Spleen (tissue), 11 donors: ENCODE measurements at regions not wholly inside any gene's neighbourhood (a gene's known extent, or its start where the extent isn't known, plus 50 kb on each side); places are given as distances from the start of the nearest gene placed in this dataset.
"Not testable (repeated sequence)": the region's sequence is repeated elsewhere in the genome, so short reads cannot be mapped to it uniquely, and the experiment has no call there.

Experiments used
- DNase-seq: peaks from one replicate; pipeline ENCODE4 v3.0.0-alpha.2; 2020
- H3K27ac ChIP-seq, 8 donors: fragments of 200-600 bp; sonication (generic) in 7 of 8; 1 replicate in 4 of 8; 2 replicates in 4 of 8; pipeline versions ENCODE4 v1.5.0 to v1.8.0; 2016 to 2021; ENCODE audit warnings: inconsistent platforms in 4 of 8, mild to moderate bottlenecking in 4 of 8, moderate library complexity in 1 of 8
- H3K27me3 ChIP-seq, 7 donors: fragments of 200-600 bp; sonication (generic) in 6 of 7; replicated peaks in 1 of 7; 1 replicate in 4 of 7; 2 replicates in 3 of 7; pipeline versions ENCODE4 v1.5.0 to v1.8.0; 2016 to 2021; ENCODE audit warnings: inconsistent platforms in 3 of 7, mild to moderate bottlenecking in 1 of 7
- H3K36me3 ChIP-seq, 6 donors: fragments of 200-600 bp; sonication (generic) in 5 of 6; 1 replicate in 4 of 6; 2 replicates in 2 of 6; pipeline versions ENCODE4 v1.5.0 to v1.8.0; 2016 to 2021; ENCODE audit warnings: inconsistent platforms in 2 of 6
- H3K4me1 ChIP-seq, 6 donors: fragments of 200-600 bp; sonication (generic) in 5 of 6; 1 replicate in 3 of 6; 2 replicates in 3 of 6; pipeline versions ENCODE4 v1.5.0 to v1.8.0; 2016 to 2021; ENCODE audit warnings: inconsistent platforms in 3 of 6
- H3K4me3 ChIP-seq, 8 donors: fragments of 200-600 bp; sonication (generic) in 7 of 8; 1 replicate in 4 of 8; 2 replicates in 4 of 8; pipeline versions ENCODE4 v1.5.0 to v1.8.0; 2016 to 2021; ENCODE audit warnings: inconsistent platforms in 4 of 8, mild to moderate bottlenecking in 4 of 8, moderate library complexity in 2 of 8
- H3K9me3 ChIP-seq, 8 donors: fragments of 200-600 bp; sonication (generic) in 7 of 8; 1 replicate in 4 of 8; 2 replicates in 4 of 8; pipeline versions ENCODE4 v1.5.0 to v1.8.0; 2016 to 2021; ENCODE audit warnings: inconsistent platforms in 4 of 8
- POLR2A ChIP-seq, 3 donors: fragments of 450-650 bp; IDR thresholded peaks; one replicate each; pipeline ENCODE4 v1.5.1; 2017; ENCODE audit warnings: antibody characterized with exemption in 3 of 3, mild to moderate bottlenecking in 1 of 3
- POLR2AphosphoS5 ChIP-seq, 3 donors: sonication (generic); formaldehyde crosslinking; IDR thresholded peaks; one replicate each; pipeline ENCODE4 v1.5.1; 2017; ENCODE audit warnings: antibody characterized with exemption in 3 of 3
- WGBS, 5 donors: extraction: QIAGEN DNeasy Blood & Tissue Kit in 3 of 5; methylation state at CpG; one replicate each; pipeline versions ENCODE4 v1.1.5 to v1.1.7; 2013 to 2018; 5-methylcytosine and 5-hydroxymethylcytosine counted together
- intact Hi-C: fragments of 100-400 bp; cut with DNase I; formaldehyde crosslinking; loops from one replicate; pipeline ENCODE4 v1.15.0; 2023; ENCODE audit warnings: low total_unique reads
- TF ChIP-seq, protein P1 (sequence below), 11 experiments: fragments of 200-600 bp in 7 of 11; fragments of 450-650 bp in 4 of 11; sonication (generic) in 4 of 11; IDR thresholded peaks in 8 of 11; conservative IDR thresholded peaks in 3 of 11; 1 replicate in 7 of 11; 2 replicates in 4 of 11; pipeline versions ENCODE4 v1.4.0 to v1.8.0; 2016 to 2021; ENCODE audit warnings: antibody characterized with exemption in 11 of 11, inconsistent platforms in 4 of 11, mild to moderate bottlenecking in 1 of 11
- donor health status: healthy with polysubstance abuse.
- donor health status: DM: no; HTN: no; CAD: no; lungs with moderate emphysema.
- donor health status: DM: no; HTN: no; CAD: no.
- donor health status: Bipolar disorder and iron deficiency.
- donor health status: healthy.
- donor health status: DM: no; HTN: no; CAD: no.
- donor health status: DM: yes; HTN: yes; CAD: no.

DNA sequence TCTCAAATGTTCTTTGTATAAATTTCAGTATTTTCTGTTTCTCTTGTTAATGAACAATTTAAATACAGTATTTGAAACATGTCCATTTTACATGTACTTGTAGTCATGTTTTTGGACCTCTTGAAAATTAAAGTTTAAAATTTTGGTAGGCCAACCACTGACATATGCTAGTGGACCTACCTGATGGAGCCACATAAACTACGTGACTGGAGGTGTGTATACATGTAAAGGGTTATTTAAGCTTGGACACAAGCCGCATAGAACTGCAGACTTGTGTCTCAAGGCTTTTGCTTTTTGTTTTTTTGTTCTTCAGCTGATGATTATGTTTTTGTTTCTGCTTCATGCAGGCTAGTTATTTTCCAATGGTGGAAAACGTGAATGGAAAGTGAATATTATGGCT is 568.5 kb upstream of the MDGA2 start:
- TF ChIP-seq, protein P1, sequence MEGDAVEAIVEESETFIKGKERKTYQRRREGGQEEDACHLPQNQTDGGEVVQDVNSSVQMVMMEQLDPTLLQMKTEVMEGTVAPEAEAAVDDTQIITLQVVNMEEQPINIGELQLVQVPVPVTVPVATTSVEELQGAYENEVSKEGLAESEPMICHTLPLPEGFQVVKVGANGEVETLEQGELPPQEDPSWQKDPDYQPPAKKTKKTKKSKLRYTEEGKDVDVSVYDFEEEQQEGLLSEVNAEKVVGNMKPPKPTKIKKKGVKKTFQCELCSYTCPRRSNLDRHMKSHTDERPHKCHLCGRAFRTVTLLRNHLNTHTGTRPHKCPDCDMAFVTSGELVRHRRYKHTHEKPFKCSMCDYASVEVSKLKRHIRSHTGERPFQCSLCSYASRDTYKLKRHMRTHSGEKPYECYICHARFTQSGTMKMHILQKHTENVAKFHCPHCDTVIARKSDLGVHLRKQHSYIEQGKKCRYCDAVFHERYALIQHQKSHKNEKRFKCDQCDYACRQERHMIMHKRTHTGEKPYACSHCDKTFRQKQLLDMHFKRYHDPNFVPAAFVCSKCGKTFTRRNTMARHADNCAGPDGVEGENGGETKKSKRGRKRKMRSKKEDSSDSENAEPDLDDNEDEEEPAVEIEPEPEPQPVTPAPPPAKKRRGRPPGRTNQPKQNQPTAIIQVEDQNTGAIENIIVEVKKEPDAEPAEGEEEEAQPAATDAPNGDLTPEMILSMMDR (IDR thresholded peaks at IDR 0.05 in 8 of 11, conservative IDR thresholded peaks at IDR 0.05 in 3 of 11) = no peak
- TF ChIP-seq POLR2A (IDR thresholded peaks at IDR 0.05) (no peak), POLR2AphosphoS5 (IDR thresholded peaks at IDR 0.05) (no peak)
- Histone ChIP-seq H3K4me1 (no peaks in the 10 kb centered on the region), H3K36me3 (no peaks in the 10 kb centered on the region), H3K27ac (no peak overlapping the region), H3K27me3 (no peaks in the 10 kb centered on the region), H3K9me3 (no peaks in the 10 kb centered on the region), H3K4me3 (no peak overlapping the region)
- DNase-seq = no peak
- intact Hi-C loops = no loop called here
- WGBS, 5 donors = 72 to 82% (median 77%) methylated on average over 3 of the region's 3 CpGs

DNA sequence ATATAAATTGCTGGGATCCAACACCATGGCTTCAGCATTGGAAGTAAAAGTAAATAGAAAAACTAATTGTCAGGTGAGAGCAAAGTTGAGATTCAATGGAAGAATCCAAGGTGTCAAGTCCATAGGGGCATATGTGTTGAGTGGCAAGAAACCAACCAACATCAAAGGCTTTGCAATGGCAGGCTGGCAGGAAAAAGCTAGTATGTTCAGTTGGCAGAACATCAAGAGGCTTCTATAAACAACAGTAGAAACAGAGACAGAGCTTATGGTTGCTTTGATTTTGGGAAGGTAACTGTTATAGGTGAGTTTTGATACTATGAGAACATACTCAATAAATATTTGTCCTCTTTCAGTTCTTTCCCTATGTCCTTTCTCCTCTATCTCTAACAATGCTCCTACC is 553.7 kb upstream of the MDGA2 start:
- H3K27me3 ChIP-seq = no peaks in the 10 kb centered on the region
- H3K27ac ChIP-seq = no peak overlapping the region
- no peak overlapping the region for H3K4me3 ChIP-seq
- no peaks in the 10 kb centered on the region for H3K36me3 ChIP-seq
- no peaks in the 10 kb centered on the region for H3K4me1 ChIP-seq
- H3K9me3 ChIP-seq = peaks cover 0 to 4% (median 0%) of the 10 kb centered on the region in 8 donors
- intact Hi-C loops = no loop called here
- no peak for DNase-seq
- TF ChIP-seq, protein P1 (IDR thresholded peaks at IDR 0.05 in 8 of 11, conservative IDR thresholded peaks at IDR 0.05 in 3 of 11) = no peak
- TF ChIP-seq POLR2A (IDR thresholded peaks at IDR 0.05) = no peak
- no peak for TF ChIP-seq POLR2AphosphoS5 (IDR thresholded peaks at IDR 0.05)

DNA sequence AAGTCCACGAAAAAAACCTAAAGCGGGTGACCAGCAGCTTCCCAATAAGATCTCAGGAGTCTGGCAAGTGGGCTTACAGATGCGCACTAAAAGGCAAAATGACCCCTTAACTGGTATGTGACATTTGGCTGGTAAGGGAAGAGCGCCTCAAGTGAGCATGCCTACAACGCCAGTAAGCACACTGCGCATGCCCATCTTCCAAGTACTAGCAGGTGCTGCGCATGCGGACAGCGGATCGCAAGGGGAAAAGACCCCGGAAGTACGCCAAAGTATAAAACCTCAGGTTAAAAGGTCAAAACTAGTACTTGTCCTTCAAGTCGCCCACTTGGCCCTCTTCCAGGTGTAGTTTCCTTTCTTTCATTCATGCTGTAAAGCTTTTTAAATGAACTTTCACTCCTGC is 518.5 kb upstream of the MDGA2 start:
- no peak for TF ChIP-seq POLR2A (IDR thresholded peaks at IDR 0.05)
- no peak for TF ChIP-seq POLR2AphosphoS5 (IDR thresholded peaks at IDR 0.05)
- TF ChIP-seq, protein P1 (IDR thresholded peaks at IDR 0.05 in 8 of 11, conservative IDR thresholded peaks at IDR 0.05 in 3 of 11) = no peak
- no peak for DNase-seq
- WGBS, 5 donors = 84 to 91% (median 87%) methylated on average over 13 of the region's 13 CpGs

DNA sequence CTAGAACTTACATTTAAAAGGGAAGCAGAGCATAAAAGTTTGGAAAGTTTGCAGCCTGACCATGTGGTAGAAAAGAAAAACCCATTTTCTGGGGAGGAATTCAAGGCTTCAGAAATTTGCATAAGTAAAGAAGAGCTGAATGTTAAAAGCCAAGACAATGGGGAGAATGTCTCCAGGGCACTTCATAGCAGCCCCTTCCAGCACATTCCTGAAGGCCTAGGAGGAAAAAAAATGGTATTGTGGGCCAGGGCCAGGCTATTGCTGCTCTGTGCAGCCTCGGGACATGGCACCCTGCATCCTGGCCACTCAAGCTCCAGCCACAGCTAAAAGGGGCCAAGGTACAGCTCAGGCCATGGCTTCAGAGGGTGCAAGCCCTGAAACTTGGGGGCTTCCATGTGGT is 474.2 kb upstream of the MDGA2 start:
- H3K36me3 ChIP-seq, H3K27me3 ChIP-seq, H3K27ac ChIP-seq, H3K4me3 ChIP-seq, DNase-seq, intact Hi-C loops, H3K4me1 ChIP-seq: not testable (repeated sequence)
- H3K9me3 ChIP-seq = peaks cover 0 to 17% (median 9%) of the 10 kb centered on the region in 8 donors
- WGBS, 5 donors = 61 to 88% (median 77%) methylated on average over 1 of the region's 1 CpG

More for the DNA sequence above, 518.5 kb upstream of the MDGA2 start:
- Histone ChIP-seq H3K36me3 (no peaks in the 10 kb centered on the region), H3K9me3 (peaks cover 0 to 8% (median 0%) of the 10 kb centered on the region in 8 donors), H3K4me3 (no peak overlapping the region), H3K4me1 (no peaks in the 10 kb centered on the region), H3K27me3 (no peaks in the 10 kb centered on the region), H3K27ac (no peak overlapping the region)
- intact Hi-C loops = no loop called here

DNA sequence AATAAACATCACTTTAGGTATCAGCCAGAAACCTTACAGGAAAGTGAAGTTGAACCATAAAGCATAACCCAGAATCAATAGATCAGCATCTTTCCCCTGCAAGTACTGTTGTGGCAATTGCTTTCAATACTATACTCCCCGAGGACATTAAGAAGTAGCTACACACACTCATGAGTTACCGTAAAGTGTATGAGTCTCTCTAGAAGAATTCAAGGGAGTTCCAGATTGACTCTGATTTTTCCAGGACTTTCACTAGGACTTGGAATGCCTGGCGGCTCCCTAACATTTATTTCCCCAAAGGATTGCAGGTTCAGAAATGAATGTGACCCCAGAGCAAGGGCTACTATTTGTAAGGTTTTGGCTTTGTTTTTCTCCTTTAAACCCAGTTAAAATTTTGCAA is 465.4 kb upstream of the MDGA2 start:
- 83 to 93% (median 88%) methylated on average over 3 of the region's 3 CpGs for WGBS, 5 donors
- TF ChIP-seq, protein P1 (IDR thresholded peaks at IDR 0.05 in 8 of 11, conservative IDR thresholded peaks at IDR 0.05 in 3 of 11) = no peak
- TF ChIP-seq POLR2AphosphoS5 (IDR thresholded peaks at IDR 0.05) (no peak), POLR2A (IDR thresholded peaks at IDR 0.05) (no peak)
- Histone ChIP-seq H3K36me3 (no peaks in the 10 kb centered on the region), H3K4me1 (no peaks in the 10 kb centered on the region), H3K27me3 (no peaks in the 10 kb centered on the region), H3K4me3 (no peak overlapping the region), H3K27ac (no peak overlapping the region), H3K9me3 (no peaks in the 10 kb centered on the region)
- no peak for DNase-seq
- intact Hi-C loops = no loop called here
